ENCODE measurements at regions not wholly inside any gene's neighbourhood (a gene's known extent, or its start where the extent isn't known, plus 50 kb on each side); places are given as distances from the start of the nearest gene placed in this dataset.

DNA sequence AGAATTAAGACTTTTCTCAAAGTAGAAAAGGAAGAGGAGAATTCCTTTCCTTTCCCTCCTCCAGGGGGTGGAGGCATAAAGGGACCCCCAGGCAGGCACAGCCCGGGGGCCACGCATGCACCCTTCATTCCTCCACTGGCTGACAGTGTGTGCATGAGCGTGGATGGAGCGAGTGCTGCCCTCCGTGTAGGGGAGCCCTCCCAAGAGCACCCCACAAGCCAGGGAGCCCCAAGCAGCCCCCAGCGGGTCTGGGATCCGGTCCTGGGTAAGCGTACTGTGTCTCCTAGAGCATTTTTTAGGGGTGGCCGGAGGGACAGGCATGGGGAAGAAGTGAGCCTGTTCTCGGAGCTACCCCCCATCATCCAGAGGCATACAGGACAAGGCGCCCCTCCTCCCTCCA is 120.5 kb downstream of the SIK1 start:
- TF ChIP-seq CTCF (conservative IDR thresholded peaks at IDR 0.05; ENCODE audit: low read depth in 2 of 2): no peak
- TF ChIP-seq, protein P1, sequence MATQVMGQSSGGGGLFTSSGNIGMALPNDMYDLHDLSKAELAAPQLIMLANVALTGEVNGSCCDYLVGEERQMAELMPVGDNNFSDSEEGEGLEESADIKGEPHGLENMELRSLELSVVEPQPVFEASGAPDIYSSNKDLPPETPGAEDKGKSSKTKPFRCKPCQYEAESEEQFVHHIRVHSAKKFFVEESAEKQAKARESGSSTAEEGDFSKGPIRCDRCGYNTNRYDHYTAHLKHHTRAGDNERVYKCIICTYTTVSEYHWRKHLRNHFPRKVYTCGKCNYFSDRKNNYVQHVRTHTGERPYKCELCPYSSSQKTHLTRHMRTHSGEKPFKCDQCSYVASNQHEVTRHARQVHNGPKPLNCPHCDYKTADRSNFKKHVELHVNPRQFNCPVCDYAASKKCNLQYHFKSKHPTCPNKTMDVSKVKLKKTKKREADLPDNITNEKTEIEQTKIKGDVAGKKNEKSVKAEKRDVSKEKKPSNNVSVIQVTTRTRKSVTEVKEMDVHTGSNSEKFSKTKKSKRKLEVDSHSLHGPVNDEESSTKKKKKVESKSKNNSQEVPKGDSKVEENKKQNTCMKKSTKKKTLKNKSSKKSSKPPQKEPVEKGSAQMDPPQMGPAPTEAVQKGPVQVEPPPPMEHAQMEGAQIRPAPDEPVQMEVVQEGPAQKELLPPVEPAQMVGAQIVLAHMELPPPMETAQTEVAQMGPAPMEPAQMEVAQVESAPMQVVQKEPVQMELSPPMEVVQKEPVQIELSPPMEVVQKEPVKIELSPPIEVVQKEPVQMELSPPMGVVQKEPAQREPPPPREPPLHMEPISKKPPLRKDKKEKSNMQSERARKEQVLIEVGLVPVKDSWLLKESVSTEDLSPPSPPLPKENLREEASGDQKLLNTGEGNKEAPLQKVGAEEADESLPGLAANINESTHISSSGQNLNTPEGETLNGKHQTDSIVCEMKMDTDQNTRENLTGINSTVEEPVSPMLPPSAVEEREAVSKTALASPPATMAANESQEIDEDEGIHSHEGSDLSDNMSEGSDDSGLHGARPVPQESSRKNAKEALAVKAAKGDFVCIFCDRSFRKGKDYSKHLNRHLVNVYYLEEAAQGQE (IDR thresholded peaks at IDR 0.05; ENCODE audit: unreplicated experiment): no peak
- no peak for TF ChIP-seq EZH2phosphoT487 (IDR thresholded peaks at IDR 0.05; ENCODE audit: unreplicated experiment)
- no peak for TF ChIP-seq EZH2 (IDR thresholded peaks at IDR 0.05; ENCODE audit: low read depth, unreplicated experiment)
- TF ChIP-seq POLR2AphosphoS5 (IDR thresholded peaks at IDR 0.05; ENCODE audit: low read depth): no peak
- TF ChIP-seq CREB1 (CRISPR knock-in tag; IDR thresholded peaks at IDR 0.05; ENCODE audit: low read depth): no peak
- no peak for TF ChIP-seq NANOG (IDR thresholded peaks at IDR 0.05; ENCODE audit: borderline replicate concordance)
- no peak for TF ChIP-seq JUNB (IDR thresholded peaks at IDR 0.05; ENCODE audit: unreplicated experiment)
- TF ChIP-seq, protein P2, sequence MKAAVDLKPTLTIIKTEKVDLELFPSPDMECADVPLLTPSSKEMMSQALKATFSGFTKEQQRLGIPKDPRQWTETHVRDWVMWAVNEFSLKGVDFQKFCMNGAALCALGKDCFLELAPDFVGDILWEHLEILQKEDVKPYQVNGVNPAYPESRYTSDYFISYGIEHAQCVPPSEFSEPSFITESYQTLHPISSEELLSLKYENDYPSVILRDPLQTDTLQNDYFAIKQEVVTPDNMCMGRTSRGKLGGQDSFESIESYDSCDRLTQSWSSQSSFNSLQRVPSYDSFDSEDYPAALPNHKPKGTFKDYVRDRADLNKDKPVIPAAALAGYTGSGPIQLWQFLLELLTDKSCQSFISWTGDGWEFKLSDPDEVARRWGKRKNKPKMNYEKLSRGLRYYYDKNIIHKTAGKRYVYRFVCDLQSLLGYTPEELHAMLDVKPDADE (IDR thresholded peaks at IDR 0.05): no peak

All from GM23338 (cell line).